DOHH2 (cell line): ENCODE measurements at regions not wholly inside any gene's neighbourhood (a gene's known extent, or its start where the extent isn't known, plus 50 kb on each side); places are given as distances from the start of the nearest gene placed in this dataset.

Experiments used
- H3F3A ChIP-seq: fragments of 200-600 bp; sonication (generic), shearing (Covaris generic); 2 replicates; pipeline ENCODE4 v1.6.0; 2016; ENCODE audit warnings: antibody characterized with exemption, mild to moderate bottlenecking; ENCODE audit not compliant: control insufficient read depth, insufficient read depth
- H3K27ac ChIP-seq: fragments of 200-600 bp; sonication (generic); 2 replicates; pipeline ENCODE4 v1.5.1; 2014; ENCODE audit warnings: low read depth, mild to moderate bottlenecking, low read length, moderate library complexity
- H3K27me3 ChIP-seq: fragments of 200-600 bp; sonication (generic); 2 replicates; pipeline ENCODE4 v1.6.1; 2014; ENCODE audit warnings: mild to moderate bottlenecking, low read length, mixed read lengths; ENCODE audit not compliant: control insufficient read depth
- H3K36me3 ChIP-seq: fragments of 200-600 bp; sonication (generic); 2 replicates; pipeline ENCODE4 v1.6.1; 2014; ENCODE audit warnings: mild to moderate bottlenecking, low read length, moderate library complexity, mixed read lengths; ENCODE audit not compliant: control insufficient read depth
- H3K4me1 ChIP-seq: fragments of 200-600 bp; sonication (generic); 2 replicates; pipeline ENCODE4 v1.6.1; 2014; ENCODE audit warnings: mild to moderate bottlenecking, low read length, mixed read lengths; ENCODE audit not compliant: control insufficient read depth
- H3K4me2 ChIP-seq: fragments of 200-600 bp; sonication (generic); 2 replicates; pipeline ENCODE4 v1.6.0; 2014; ENCODE audit warnings: mild to moderate bottlenecking, low read length, moderate library complexity
- H3K4me3 ChIP-seq: fragments of 200-600 bp; sonication (generic); 2 replicates; pipeline ENCODE4 v1.5.1; 2014; ENCODE audit warnings: mild to moderate bottlenecking, low read length, mixed read lengths
- H3K79me2 ChIP-seq: fragments of 200-600 bp; sonication (generic); 2 replicates; pipeline ENCODE4 v1.6.1; 2014; ENCODE audit warnings: mild to moderate bottlenecking, low read length, mixed read lengths; ENCODE audit not compliant: control insufficient read depth
- H3K9me2 ChIP-seq: fragments of 200-600 bp; sonication (generic); replicated peaks from 2 replicates; pipeline ENCODE4 v1.6.1; 2014; ENCODE audit warnings: mild to moderate bottlenecking, low read length, mixed read lengths; ENCODE audit not compliant: control insufficient read depth
- H3K9me3 ChIP-seq: fragments of 200-600 bp; sonication (generic); 2 replicates; pipeline ENCODE4 v1.6.1; 2014; ENCODE audit warnings: antibody characterized with exemption, low read length, mixed read lengths; ENCODE audit not compliant: control insufficient read depth, insufficient read depth
- H4K20me1 ChIP-seq: fragments of 200-600 bp; sonication (generic); 2 replicates; pipeline ENCODE4 v1.6.0; 2014; ENCODE audit warnings: low read depth, mild to moderate bottlenecking, antibody characterized with exemption, low read length, moderate library complexity; ENCODE audit not compliant: control insufficient read depth, insufficient read depth
- CTCF ChIP-seq: fragments of 200-600 bp; sonication (generic); IDR thresholded peaks from one replicate; pipeline ENCODE4 v1.5.1; 2014; ENCODE audit warnings: antibody characterized with exemption, mild to moderate bottlenecking, low read depth, low read length; ENCODE audit not compliant: poor library complexity, severe bottlenecking
- EZH2phosphoT487 ChIP-seq: fragments of 200-600 bp; sonication (generic); IDR thresholded peaks from 2 replicates; pipeline ENCODE4 v1.6.1; 2017; ENCODE audit warnings: borderline replicate concordance, mild to moderate bottlenecking, antibody characterized with exemption, low read length, moderate library complexity, mixed read lengths

DNA sequence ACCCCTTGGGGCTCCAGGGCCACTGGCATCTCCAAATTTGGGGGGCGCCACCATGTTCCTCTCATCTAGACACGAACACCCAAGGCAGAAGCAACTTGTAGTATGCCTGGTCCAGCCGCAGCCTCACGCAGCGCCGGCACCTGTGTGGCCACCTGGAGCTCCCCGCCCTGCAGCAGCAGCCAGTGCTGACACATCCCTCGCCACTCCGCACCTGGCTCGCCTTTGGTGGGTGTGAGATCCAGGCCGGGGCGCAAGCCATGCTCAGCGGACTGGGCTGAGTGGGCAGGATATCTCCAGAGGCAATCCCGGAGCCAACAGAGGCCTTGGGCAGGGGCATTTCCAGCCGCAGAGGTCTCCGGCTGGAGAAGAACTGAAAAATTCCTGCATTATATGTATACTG, 1563.7 kb downstream of the NCAM2 start:
- Histone ChIP-seq H3K9me2 (no peaks in the 10 kb centered on the region), H3K27me3 (no peaks in the 10 kb centered on the region), H3K9me3 (peaks cover 13% of the 10 kb centered on the region; the same call in 1 of the 2 replicates), H3K4me2 (no peak overlapping the region), H3K4me3 (no peak overlapping the region), H3K36me3 (no peaks in the 10 kb centered on the region), H3K27ac (no peak overlapping the region), H3K79me2 (no peaks in the 10 kb centered on the region), H3F3A (no peaks in the 10 kb centered on the region), H4K20me1 (no peaks in the 10 kb centered on the region), H3K4me1 (no peaks in the 10 kb centered on the region)
- TF ChIP-seq EZH2phosphoT487 (no peak), CTCF (no peak)

DNA sequence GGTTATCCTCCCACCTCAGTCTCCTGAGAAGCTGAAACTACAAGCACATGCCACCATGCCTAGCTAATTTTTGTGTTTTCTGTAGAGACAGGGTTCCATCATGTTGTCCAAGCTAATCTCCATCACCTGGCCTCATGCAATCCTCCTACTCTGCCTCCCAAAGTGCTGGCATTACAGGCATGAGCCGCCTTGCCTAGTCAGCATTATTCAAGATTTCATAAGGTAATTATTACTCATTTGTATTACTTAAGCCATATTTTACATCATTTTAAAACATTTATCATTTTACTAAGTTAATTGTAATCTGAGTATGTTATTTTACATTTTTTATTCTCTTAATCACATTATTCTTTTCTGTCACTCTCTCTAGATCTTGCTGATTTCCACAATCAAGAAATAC, 1575.6 kb downstream of the NCAM2 start:
- Histone ChIP-seq H4K20me1 (no peaks in the 10 kb centered on the region), H3K4me1 (no peaks in the 10 kb centered on the region), H3K9me2 (no peaks in the 10 kb centered on the region), H3K4me2 (no peak overlapping the region), H3F3A (no peaks in the 10 kb centered on the region), H3K4me3 (no peak overlapping the region), H3K27me3 (no peaks in the 10 kb centered on the region), H3K79me2 (no peaks in the 10 kb centered on the region), H3K9me3 (no peaks in the 10 kb centered on the region), H3K36me3 (no peaks in the 10 kb centered on the region), H3K27ac (no peak overlapping the region)
- TF ChIP-seq EZH2phosphoT487 (no peak), CTCF (no peak)

GRCh38 chr21:22575165-22575584, 1577.0 kb downstream of the NCAM2 start:
- Histone ChIP-seq H3K27ac (no peak overlapping the region), H3K4me1 (no peaks in the 10 kb centered on the region), H3K79me2 (no peaks in the 10 kb centered on the region), H3K4me3 (no peak overlapping the region), H4K20me1 (no peaks in the 10 kb centered on the region), H3K4me2 (no peak overlapping the region), H3K9me2 (no peaks in the 10 kb centered on the region), H3K36me3 (no peaks in the 10 kb centered on the region), H3F3A (no peaks in the 10 kb centered on the region), H3K9me3 (no peaks in the 10 kb centered on the region), H3K27me3 (no peaks in the 10 kb centered on the region)
- TF ChIP-seq EZH2phosphoT487 (no peak), CTCF (peak; percentile 26)

DNA sequence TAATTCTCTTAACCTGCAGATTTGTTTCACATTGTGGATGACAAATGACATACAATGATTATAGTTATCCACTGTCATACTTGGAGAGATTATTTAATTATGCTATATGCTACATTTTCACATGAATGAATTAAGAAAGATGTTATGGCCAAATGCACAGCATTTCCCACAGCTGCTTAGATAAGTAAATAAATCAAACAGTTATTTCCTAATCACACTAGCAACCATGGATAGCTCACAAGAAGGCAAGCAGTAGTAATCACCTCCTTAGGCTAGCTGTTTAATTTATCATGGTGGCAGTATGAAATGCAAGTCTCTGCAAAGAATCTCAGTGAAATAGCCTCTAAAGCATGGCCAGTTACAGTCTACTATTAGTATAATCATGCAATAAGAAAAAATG, 1581.5 kb downstream of the NCAM2 start:
- Histone ChIP-seq H3K36me3 (no peaks in the 10 kb centered on the region), H3K9me3 (no peaks in the 10 kb centered on the region; the same call in 1 of the 2 replicates), H3K4me2 (no peak overlapping the region), H3K27me3 (no peaks in the 10 kb centered on the region), H3K4me3 (no peak overlapping the region), H3K27ac (no peak overlapping the region), H4K20me1 (no peaks in the 10 kb centered on the region), H3K79me2 (no peaks in the 10 kb centered on the region), H3F3A (no peaks in the 10 kb centered on the region), H3K4me1 (no peaks in the 10 kb centered on the region), H3K9me2 (no peaks in the 10 kb centered on the region)
- no peak for TF ChIP-seq CTCF
- no peak for TF ChIP-seq EZH2phosphoT487
